ENCODE measurements at regions not wholly inside any gene's neighbourhood (a gene's known extent, or its start where the extent isn't known, plus 50 kb on each side); places are given as distances from the start of the nearest gene placed in this dataset.

DNA sequence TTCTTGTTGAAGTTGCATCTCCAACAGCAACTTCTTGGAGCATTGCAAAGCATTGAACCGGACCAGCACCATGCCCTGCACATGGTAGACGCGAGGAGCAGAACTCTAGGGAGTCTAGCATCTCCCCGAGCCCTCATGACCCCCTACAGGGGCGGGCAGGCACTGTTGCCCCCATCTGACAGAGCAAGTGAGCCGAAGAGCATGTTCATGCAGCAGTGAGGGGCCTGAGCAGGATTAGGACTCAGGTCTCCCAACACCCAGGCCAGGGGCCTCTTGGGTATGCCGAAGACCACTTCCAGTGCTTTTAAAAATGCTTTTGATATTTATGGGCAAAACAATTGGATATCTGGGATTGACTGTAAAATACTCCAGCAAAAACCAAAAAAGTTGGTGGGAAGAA lies 163.3 kb downstream of the TFCP2L1 start:
- DNase-seq, result no peak

DNA sequence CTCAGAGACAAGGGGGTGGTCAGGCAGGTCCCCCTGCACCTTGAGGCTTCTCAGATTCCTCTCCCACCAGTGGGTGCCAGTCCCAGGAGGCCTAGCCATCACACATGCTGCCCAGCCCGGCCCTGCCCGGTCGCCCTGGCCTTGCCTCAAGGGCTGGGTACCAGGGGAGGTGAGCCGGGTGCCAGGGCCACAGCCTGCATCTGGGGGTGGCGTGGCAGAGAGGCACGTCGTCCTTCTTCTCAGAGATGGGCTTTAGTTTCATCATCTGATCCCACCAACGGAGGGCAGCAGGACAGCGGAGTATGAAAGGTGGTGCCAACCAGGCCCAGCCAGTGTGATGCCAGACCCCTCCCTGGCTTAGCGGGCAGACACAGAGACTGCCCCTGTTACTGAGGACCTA lies 161.7 kb downstream of the TFCP2L1 start:
- DNase-seq, result no peak

DNA sequence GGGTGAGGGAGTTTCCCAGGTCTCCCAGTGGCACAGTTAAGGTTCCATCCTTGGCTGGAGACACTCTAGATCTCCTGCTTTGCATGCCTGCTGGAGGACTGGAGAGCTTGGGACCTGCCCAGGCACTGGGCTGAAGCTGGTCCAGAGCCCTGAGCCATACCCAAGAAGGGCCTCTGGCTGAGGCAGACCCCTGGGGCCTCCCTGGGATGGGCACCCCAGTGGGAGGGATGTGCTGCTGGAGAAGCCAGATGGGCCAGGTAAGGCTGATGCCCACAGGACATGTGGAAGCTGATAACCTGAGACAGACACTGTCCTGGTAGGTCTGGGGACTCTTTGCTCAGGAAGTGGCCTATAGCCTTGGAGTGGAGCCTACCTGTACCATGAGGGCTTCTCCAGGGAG lies 160.7 kb downstream of the TFCP2L1 start:
- no peak for DNase-seq

DNA sequence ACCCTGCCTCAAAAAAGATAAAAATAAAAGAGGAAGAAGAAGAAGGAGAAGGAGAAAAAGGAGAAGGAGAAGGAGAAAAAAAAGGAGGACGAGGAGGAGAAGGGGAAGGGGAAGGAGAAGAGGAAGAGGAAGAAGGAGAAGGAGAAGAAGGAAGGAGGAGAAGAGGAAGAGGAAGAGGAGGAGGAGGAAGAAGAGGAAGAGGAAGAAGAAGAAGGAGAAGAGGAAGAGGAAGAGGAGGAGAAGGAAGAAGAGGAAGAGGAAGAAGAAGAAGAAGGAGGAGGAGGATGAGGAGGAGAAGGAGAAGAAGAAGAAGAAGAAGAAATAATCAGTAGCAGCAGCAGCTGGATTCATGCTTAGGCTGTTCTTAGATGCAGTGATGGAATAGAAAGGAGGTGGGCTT lies 159.7 kb downstream of the TFCP2L1 start:
- no peak for DNase-seq

DNA sequence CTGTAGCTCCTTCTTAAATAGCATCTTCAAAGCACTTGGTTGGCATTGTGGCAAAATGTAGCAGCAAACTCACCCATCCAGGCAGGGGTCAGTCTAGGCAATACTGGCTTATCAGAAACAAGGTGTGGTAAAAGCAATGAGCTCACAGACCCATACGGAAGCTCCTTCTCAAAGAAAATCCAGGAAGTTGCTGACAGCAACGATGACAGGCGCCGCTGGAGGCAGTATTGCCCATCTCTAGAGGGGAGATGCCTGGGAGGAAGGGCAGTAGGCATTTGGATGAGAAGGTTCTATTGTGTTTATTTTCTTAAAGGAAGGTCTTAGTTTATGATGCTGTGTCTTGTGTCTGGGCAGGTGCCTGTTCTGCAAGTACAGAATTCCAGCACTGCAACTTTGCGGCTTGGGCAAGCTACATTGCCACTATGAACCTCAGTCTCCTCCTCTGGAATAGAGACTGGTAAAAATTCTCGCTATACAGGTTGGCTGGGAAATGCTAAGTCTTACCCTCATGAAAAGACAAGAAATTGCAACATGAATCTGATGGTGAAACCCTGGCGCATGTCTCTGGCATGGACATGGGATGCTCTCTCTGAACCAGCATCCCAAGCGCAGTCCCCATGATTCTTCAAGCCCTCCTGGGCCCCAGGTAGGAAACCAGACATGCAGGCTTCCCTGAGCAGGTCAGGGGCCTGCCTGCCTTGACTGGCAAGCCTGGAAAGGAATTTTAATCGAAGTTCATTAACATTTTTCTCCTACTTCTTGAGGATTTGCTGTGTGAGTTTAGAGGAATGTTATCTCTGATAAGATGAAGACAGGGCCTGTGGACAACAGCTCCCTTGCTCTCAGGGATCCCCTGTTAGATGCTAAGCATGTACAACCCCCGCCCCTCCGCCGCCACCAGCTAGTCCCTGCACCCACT lies 156.0 kb downstream of the TFCP2L1 start:
- DNase-seq, result no peak

DNA sequence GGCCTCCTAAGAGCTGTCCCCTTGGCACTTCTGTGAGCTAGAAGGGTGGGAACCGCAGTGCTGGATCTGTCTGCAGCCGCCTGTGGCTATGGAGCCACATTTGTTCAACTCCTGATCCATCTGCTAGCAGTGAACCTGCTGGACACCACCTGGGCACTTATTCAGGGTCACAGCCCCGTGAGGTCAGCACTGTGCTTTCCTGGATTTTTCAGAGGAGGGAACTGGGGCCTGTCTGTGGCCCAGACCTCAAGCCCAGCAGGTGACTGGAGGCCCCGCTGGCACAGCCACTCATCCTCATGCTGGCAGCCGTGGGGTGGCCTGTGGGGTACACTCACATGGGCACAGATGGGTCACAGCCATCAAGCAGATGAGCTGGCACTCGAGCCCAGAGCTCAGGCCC lies 155.3 kb downstream of the TFCP2L1 start:
- DNase-seq, result no peak

DNA sequence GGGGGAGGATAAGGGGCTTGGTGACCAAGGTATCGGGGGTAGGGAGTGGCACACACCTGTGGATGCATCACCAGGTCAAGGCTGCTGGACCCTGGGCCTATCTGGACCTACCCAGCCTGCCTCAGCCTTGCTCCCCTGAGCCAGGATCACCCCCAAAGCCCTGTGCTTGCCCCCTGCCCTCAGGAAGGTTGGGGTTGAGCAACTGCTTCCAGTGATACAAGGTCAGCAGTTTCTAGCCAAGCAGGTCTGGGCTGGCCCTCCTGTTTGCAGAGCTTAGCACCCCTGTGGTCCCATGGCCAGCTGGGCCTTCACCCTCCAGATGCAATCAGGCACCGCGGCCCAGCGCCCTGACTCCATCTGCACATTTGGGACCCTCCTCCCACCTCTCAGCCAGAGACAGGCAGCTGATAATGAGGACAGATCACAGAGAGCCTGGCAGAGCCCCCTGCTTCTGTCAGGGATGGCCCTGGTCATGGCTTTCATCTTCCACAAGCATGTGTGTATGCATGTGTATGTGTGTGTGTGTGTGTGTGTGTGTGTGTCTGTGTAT lies 154.6 kb downstream of the TFCP2L1 start:
- DNase-seq, result no peak

DNA sequence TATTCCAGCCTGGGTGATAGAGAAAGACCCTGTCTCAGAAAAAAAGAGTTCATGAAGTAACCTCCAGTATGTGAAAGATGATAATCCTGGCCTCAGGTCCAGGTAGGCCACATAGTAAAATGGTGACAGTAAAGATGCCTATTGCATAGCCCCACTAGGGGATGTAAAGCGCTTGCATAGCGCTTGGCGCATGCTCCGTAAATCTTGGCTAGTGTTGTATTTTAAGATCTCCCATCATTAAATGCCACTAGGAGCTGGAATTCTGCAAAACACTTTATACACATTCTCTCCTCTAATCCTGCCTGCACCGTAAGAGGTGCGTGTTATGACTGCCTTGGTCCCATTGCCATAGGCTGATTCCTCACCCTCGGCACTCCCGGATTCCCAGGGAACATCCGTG lies 153.6 kb downstream of the TFCP2L1 start:
- no peak for DNase-seq

DNA sequence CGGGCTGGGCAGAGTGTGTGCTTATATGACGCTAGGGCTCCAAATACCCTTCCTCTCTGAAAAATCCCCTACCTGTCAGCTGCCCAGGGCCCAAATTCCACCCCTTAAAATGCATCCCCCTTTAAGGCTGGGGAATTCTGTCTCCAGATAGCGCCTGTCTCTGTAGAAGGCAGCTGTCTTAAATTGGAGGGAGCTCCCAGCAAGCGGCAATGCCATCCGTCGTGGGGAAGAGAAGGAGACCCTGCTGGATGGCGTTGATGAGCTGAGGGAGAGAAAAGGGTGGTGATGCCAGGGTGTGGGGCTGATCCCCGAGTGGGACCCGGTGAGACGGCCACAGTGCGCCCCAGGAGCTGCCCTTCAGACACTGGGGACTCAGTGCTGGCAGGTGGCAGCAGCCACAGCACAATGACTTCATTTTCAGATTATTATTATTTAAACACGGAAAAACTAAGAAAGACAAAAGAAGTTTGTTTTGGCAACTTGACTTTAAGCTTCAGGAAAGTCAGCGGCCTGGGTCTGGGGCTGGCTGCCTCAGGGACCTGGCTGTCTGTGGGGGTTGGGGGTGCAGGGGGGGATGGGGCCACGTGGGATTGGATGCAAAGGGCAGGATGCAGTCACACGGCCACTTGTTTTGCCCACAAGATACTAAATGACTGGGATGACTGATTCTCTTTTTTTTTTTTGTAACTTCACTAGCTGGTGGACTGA lies 152.8 kb downstream of the TFCP2L1 start:
- no peak for DNase-seq

DNA sequence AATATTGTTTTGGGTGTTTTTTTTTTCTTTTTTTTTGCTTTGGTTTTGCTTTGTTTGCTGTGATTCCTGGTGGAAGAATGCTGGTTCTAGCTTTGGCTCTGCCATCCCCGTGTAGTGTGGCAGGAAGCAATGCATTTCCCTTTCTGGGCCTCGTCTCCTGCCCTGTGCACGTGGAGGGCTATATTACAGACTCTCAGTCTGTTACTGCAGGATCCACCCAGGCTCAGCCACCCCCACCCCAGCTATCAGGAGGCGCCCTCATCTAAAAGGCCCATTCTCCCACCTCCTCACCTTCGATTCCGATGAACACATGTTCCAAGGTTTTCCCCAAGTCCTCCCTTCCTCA lies 152.3 kb downstream of the TFCP2L1 start:
- no peak for DNase-seq

DNA sequence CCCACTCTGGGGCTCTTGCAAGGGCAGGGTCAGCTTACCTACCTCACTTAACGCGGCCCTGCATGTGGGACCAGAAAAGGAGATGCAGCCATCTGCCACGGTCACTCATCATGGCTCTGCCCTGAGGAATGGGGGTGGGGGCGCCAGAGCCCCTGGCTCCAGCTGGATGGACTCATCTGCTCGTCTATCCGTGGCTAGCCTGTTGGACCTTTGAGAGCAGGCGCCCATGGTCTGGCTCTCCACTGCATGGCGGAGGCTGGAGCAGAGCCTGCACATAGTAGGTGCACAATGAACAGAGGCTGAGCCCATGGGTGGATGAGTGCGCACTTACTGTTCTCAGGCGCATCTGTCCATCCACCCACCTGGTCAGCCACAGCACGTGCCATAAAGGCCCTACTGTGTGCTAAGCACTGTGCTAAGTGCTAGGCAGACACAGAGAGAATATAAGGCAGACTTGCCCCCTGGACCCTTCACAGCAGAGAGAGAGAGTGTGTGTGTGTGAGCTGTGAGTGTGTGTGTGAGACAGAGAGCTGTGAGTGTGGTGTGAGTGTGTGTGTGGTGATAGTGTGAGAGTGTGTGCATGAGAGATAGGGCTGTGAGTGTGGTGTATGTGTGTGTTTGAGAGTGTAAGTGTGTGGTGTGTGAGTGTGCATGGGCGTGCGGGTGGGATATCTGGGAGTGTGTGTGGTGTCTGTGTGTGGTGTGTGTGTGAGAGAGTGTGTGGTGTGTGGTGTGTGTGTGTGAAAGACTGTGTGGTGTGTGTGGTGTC lies 151.3 kb downstream of the TFCP2L1 start:
- no peak for DNase-seq

DNA sequence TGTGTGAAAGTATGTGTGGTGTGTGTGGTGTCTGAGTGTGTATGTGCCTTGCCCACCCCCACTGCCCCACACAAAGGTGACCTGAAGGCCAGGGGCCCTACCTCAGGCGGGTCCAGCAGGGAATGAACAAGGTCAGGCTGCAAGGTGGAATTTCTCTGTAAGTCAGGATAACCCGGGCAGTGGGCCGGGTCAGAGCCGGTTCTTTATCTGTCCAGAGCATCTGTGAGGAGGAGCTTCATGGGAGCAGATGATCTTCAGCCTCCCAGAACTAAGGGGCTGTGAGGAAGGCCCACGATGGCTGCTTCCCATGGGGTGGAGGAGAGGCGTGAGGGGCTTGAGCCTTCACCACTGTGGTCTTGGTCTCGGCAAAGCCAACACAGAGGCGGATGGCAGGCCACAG lies 150.3 kb downstream of the TFCP2L1 start:
- no peak for DNase-seq

DNA sequence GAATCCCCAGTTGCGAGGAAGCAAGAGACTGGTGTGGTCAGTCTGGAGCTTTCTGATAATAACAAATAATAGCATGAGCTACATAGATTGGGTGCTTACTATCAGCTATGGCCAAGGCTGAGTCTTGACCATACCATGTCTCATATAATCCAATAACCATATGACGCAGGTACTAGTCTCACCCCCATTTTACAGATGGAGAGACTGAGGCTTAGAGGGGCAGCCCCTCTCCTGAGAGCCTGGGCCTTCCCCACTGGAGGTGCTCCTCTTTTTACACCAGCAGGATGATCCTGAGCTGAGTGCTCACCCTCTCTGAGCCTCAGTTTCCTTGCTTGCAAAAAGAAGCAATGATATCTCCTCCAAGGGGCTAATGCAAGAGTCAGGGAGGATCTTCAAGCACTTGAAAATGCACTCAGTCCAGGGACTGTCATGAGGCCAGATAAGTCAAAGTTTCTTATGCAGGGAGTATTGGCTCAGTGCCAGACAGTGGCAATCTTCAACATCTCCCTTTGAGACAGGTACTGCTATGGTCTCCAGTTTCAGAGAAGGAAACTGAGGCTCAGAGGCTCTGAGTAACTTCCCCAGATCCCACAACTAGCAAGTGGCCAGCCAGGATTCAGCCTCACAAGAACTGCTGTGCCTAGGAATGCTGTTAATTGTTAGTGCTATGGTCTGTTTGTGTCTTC lies 149.7 kb downstream of the TFCP2L1 start:
- DNase-seq, result no peak

DNA sequence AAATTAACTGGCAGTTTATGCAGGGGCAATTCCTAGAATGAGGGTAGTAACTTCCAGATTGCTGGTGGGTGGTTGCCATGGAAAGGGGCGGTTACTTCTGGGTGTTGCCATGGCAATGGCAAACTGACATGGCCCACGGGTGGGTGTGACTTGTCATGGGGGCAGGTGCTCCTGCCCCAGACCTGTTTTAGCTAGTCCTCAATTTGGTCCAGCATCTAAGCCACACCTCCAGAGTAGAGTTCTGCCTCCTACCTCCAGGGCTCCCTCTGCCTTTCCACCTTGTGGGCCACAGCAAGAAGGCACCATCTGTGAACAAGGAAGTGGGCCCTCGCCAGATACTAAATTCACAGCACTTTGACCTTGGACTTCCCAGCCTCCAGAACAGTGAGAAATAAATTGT lies 148.7 kb downstream of the TFCP2L1 start:
- DNase-seq, result no peak

DNA sequence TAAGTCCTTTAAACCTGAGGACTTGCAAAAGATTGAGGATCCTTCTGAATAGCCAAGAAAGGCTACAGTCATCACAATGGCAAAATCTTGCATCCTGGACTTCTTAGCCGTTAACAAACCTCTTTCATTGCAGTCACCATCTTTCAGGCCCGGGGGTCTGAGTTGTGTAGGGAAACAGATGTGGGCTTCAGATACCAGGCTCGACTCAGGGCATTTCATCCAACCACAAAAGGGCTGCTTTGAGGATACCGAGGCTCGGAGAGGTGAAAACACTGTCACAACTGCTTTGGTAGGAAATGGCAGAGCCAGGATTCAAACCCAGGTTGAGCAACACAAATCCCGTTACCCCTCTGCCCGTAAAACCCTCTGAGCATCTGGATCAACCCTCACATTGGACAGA lies 147.4 kb downstream of the TFCP2L1 start:
- no peak for DNase-seq

DNA sequence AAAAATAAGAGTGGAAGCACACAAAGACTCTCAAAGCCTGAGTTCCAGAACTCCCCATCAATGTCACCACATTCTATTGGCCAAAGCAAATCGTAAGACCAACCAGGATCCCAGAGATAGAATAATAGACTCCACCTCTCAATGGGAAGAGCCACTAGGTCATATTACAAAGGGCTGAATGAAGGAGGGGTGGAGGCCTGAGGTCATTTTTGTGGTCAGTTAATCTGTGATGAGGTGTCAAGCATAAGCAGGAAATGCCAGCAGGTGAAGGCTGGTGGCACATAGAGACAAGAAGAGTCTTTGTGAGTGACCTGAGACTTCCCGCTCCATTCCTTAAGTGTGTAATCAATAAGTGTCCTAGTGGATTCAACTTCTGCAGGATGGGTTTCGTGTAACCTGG lies 144.3 kb downstream of the TFCP2L1 start:
- no peak for DNase-seq

DNA sequence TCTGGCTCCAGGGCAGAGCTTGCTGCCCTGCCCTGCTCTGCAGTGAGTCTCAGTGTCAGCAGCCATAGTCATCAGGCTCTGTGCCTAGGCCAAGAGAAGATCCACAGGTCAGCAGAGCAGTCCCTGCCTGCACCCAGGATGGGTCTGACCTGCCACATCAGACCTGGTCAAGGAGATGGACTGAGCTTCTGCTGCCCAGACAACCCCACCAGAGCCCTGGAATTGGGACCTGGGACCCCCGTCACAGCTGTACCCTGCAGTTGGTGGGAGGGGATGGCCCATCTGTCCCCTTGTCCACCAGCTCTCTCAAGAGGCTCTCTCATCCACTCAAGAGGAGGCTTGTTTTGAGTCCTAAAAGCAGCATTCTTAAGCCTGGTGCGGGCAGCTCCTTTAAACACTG lies 142.6 kb downstream of the TFCP2L1 start:
- DNase-seq, result no peak

DNA sequence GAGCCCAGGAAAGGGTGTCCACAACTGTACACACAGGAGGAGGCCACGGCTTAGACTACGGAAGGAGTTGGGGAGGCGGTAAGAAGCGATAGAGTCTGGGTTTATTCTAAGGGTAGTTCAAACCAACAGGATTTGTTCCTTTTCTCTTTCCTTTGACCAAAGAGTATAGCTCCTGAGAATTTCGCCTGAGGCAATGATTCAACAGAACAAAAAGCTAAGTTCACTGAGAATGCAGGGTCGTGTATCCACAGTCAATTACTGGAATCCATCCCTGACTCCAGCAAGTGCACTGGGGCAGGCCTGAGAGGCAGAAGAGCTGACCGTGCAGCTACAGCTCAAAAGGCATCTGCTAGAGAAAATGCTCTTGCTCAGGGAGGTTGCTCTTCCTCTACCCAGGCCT lies 140.9 kb downstream of the TFCP2L1 start:
- DNase-seq, result no peak

DNA sequence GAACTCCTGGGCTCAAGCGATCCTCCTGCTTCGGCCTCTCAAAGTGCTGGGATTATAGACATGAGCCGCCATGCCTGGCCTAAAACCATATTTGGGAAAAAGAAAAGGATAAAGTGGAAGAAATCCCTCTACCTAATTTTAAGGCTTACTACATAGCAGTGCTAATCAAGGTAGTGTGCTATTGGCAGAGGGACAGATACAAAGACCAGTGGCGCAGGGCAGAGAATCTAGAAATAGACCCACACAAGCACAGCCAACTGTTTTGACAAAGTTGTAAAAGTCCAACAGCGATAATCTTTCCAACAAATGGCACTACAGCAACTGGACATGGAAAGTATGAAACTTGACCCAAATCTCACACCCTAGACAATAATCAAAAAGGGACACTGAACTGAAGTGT lies 138.4 kb downstream of the TFCP2L1 start:
- no peak for DNase-seq

DNA sequence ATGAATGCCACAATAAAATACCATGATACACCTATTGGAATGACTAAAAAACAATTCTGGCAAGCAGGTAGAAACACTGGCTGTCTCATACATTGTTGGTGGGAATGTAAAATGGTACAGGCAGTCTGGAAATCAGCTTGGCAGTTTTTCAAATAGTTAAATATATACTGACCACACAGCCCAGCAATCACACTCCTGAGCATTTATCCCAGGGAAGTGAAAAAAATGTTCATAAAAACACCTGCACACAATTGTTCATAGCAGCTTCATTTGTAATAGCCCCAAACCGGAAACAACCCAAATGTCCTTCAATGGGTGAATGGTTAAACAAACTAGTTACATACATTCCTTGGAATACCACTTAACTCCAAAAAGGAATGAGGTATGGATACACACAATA lies 137.2 kb downstream of the TFCP2L1 start:
- no peak for DNase-seq

DNA sequence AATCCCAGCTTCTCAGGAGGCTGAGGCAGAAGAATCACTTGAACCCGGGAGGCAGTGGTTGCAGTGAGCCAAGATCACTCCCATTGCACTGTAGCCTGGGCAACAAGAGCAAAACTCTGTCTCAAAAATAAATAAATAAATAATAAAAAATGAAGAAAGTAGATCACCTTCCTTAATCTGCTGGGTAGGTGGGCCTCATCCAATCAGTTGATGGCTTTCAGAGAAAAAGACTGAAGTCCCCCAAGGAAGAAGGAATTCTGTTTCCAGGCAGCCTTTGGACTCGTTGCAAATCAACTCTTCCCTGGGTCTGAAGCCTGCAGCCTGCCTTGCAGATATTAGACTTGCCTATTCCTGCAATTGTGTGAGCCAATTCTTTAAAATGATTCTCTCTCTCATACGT lies 136.5 kb downstream of the TFCP2L1 start:
- no peak for DNase-seq

DNA sequence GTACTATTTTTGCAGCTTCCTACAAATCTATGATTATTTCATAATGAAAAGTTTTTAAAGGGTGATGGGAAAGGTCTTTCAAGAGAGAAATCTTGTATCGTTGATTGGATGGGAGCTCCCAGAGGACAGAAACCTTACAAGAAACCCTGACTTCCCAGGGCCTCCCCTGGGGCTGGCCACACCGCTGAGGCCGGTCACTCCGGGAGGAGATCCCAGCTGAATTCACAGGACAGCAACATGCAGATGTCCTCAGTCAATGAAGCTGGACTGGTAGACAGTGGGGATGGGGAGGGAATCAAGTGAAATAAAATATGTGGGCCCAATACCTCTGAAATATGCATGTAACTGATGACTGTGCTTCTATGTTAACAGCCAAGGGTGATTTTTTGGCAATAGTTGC lies 135.6 kb downstream of the TFCP2L1 start:
- no peak for DNase-seq

DNA sequence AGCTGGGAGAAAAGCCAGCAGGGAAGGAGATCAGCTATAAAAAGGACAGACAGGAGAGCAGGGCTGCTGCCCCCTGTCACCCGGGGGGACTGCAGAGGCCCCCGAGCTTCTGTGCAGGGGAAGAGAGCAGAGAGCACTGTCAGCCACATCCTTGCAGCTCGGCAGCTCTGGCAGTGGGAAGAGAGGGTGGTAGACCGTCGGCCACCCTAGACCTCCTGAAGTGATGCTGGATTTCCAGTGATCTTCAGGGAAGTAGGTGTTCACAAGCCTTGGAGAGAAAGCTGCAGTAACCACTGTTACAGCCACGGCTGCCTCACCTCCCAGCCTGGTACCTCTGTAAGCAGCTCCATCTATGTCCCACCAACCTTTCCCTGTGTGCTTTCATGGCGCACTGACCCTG lies 134.9 kb downstream of the TFCP2L1 start:
- DNase-seq, result no peak

Data from activated effector memory CD4-positive, alpha-beta T cell treated with Interleukin-2 at 50 U/mL for 16 hours (primary cell).